HepG2 (cell line): ENCODE measurements at regions not wholly inside any gene's neighbourhood (a gene's known extent, or its start where the extent isn't known, plus 50 kb on each side); places are given as distances from the start of the nearest gene placed in this dataset.

Experiments
- ATF7 ChIP-seq, 2 experiments: fragments of 450-650 bp in 1 of 2; sonication (generic) in 1 of 2; formaldehyde crosslinking in 1 of 2; IDR thresholded peaks; 2 replicates each; pipeline versions ENCODE4 v1.4.0 to v1.6.1; 2016 to 2020; ENCODE audit warnings: antibody characterized with exemption in 1 of 2, mild to moderate bottlenecking in 1 of 2, missing genetic modification reagents in 1 of 2
- CEBPB ChIP-seq: IDR thresholded peaks from 2 replicates; pipeline ENCODE4 v1.6.1; 2011; ENCODE audit warnings: low read depth, low read length, improper control_type of control experiment, borderline replicate concordance
- CTCF ChIP-seq: sonication (generic); formaldehyde crosslinking; IDR thresholded peaks from 2 replicates; pipeline ENCODE4 v1.5.0; 2020; ENCODE audit warnings: mild to moderate bottlenecking, missing genetic modification reagents, moderate library complexity
- DMTF1 ChIP-seq: sonication (generic); formaldehyde crosslinking; IDR thresholded peaks from 2 replicates; pipeline ENCODE4 v1.4.0; 2020; ENCODE audit warnings: mild to moderate bottlenecking, missing genetic modification reagents
- EZH2 ChIP-seq: conservative IDR thresholded peaks from 2 replicates; pipeline ENCODE4 v1.6.1; 2012; ENCODE audit warnings: mild to moderate bottlenecking, low read depth, low read length, moderate library complexity
- KLF9 ChIP-seq: IDR thresholded peaks from 2 replicates; pipeline ENCODE4 v1.6.1; 2016; ENCODE audit warnings: low read depth
- MBD4 ChIP-seq: IDR thresholded peaks from 2 replicates; pipeline ENCODE4 v1.6.1; 2012; ENCODE audit warnings: low read length, inconsistent platforms, borderline replicate concordance
- NR2F6 ChIP-seq, 2 experiments: IDR thresholded peaks; 2 replicates each; pipeline ENCODE4 v1.6.1; 2016; ENCODE audit warnings: antibody characterized with exemption in 1 of 2, mild to moderate bottlenecking in 1 of 2
- POGK ChIP-seq: sonication (generic); formaldehyde crosslinking; conservative IDR thresholded peaks from 2 replicates; pipeline ENCODE4 v1.8.0; 2022; ENCODE audit warnings: mild to moderate bottlenecking, moderate library complexity, missing genetic modification reagents
- POLR2A ChIP-seq, 2 experiments: IDR thresholded peaks; 2 replicates each; pipeline ENCODE4 v1.6.1; 2011; ENCODE audit warnings: low read depth in 2 of 2, low read length in 2 of 2, mild to moderate bottlenecking in 1 of 2, moderate library complexity in 1 of 2; ENCODE audit not compliant: insufficient read depth in 1 of 2
- XBP1 ChIP-seq: sonication (generic); formaldehyde crosslinking; IDR thresholded peaks from 2 replicates; pipeline ENCODE4 v1.5.0; 2020; ENCODE audit warnings: missing genetic modification reagents
- ZC3H4 ChIP-seq: sonication (generic); formaldehyde crosslinking; IDR thresholded peaks from 2 replicates; pipeline ENCODE4 v1.4.0; 2020; ENCODE audit warnings: missing genetic modification reagents, borderline replicate concordance

GRCh38 chr10:3684891-3685290 lies 100.1 kb downstream of the KLF6 start:
- no peak for TF ChIP-seq XBP1 (CRISPR knock-in tag)
- no peak for TF ChIP-seq MBD4
- no peak for TF ChIP-seq ZC3H4 (CRISPR knock-in tag)
- TF ChIP-seq ATF7 (IDR thresholded peaks at IDR 0.05), result no peak
- no peak for TF ChIP-seq ATF7 (CRISPR knock-in tag; IDR thresholded peaks at IDR 0.05)
- TF ChIP-seq POGK (CRISPR knock-in tag), result no peak
- no peak for TF ChIP-seq POLR2A (IDR thresholded peaks at IDR 0.05; ENCODE audit: insufficient read depth in 1 of 2, low read depth in 2 of 2, low read length in 2 of 2)
- TF ChIP-seq CTCF, result no peak
- no peak for TF ChIP-seq NR2F6 (IDR thresholded peaks at IDR 0.05)
- no peak for TF ChIP-seq NR2F6 (CRISPR knock-in tag; IDR thresholded peaks at IDR 0.05)
- no peak for TF ChIP-seq CEBPB
- TF ChIP-seq EZH2, result no peak
- no peak for TF ChIP-seq KLF9 (CRISPR knock-in tag)
- TF ChIP-seq DMTF1, result no peak
